HG03108 (cell line): ENCODE measurements at regions not wholly inside any gene's neighbourhood (a gene's known extent, or its start where the extent isn't known, plus 50 kb on each side); places are given as distances from the start of the nearest gene placed in this dataset.
"Not testable (repeated sequence)": the region's sequence is repeated elsewhere in the genome, so short reads cannot be mapped to it uniquely, and the experiment has no call there.

Source experiments
- ATAC-seq: cut with Tn5 transposase; IDR thresholded peaks from one replicate; pipeline ENCODE4 v1.9.1; 2021; ENCODE audit warnings: moderate library complexity; ENCODE audit not compliant: unreplicated experiment

- ATAC-seq: no peak
Observed at GRCh38 chr7:125857606-125858005, 928.0 kb upstream of the POT1 start.

- no peak for ATAC-seq
Observed at GRCh38 chr7:125848157-125848556, 918.5 kb upstream of the POT1 start.

GRCh38 chr7:125847692-125848091 lies 918.1 kb upstream of the POT1 start:
- no peak for ATAC-seq

GRCh38 chr7:125847055-125847454 lies 917.4 kb upstream of the POT1 start:
- no peak for ATAC-seq

GRCh38 chr7:125845686-125846085 lies 916.1 kb upstream of the POT1 start:
- ATAC-seq: no peak

- no peak for ATAC-seq
Observed at GRCh38 chr7:125834421-125834820, 904.8 kb upstream of the POT1 start.

- ATAC-seq: no peak
Observed at GRCh38 chr7:125833839-125834238, 904.2 kb upstream of the POT1 start.

- ATAC-seq: no peak
Observed at GRCh38 chr7:125830743-125831142, 901.1 kb upstream of the POT1 start.

DNA sequence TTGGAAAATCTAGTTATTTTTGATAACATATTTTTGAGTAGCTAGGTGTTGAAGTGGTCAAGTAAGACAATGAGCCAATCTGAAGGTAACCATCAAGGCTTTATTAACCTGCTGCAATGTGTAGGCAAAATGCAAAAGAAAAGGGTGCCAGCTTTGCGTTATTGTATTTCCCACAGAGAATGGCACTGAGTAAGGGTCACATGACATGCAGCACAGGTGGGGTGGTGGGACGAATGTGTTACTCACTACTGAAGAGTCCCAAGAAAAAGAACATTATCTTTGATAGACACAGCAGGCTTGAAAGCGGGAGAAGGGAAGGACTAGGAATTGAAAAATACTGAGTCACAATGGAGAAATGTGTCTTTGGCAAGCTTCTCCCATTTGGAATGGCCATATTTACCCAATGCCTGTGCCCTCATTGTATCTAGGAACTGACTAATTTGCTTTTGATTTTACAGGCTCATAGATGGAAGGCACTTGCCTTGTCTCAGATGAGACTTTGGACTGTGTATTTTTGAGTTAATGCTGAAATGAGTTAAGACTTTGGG lies 898.6 kb upstream of the POT1 start:
- no peak for ATAC-seq

DNA sequence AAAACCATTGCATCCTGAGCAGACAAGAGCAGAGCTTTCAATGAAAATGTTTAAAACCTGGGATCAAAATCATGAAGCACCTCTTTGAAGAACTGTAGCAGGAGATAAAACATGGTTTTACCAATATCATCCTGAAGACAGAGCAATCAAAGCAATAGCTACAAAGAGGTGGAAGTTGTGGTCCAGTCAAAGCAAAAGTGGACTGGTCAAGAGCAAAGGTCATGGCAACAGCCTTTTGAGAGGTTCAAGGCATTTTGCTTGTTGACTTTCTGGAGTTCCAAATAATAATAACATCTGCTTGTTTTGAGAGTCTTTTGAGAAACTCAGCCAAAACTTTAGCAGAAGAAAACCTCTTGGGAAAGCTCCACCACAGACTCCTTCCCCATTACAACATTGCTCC lies 893.9 kb upstream of the POT1 start:
- ATAC-seq: no peak

GRCh38 chr7:125820495-125820894 lies 890.9 kb upstream of the POT1 start:
- ATAC-seq: no peak

GRCh38 chr7:125814100-125814499 lies 884.5 kb upstream of the POT1 start:
- no peak for ATAC-seq

- not testable (repeated sequence) for ATAC-seq
Observed at GRCh38 chr7:125806491-125806890, 876.9 kb upstream of the POT1 start.

DNA sequence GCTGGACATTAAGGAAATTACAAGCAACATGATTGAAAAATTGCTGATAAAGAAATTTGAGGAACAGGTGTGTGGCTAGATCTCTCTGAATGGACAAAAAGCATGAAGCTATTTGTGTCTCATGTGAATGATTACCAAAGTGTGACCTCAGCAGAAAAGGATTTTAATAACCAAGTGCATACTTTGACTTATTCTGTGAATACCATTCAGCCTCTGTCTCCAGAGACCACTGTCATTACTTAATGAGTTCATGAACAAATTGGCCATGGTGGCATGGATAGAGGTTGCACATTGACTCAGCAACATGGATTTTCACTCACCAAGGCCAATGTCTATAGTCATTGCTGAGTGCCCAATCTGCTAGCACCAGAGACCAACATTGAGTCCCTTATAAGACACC lies 874.6 kb upstream of the POT1 start:
- ATAC-seq: no peak

- ATAC-seq: no peak
Observed at GRCh38 chr7:125780153-125780552, 850.5 kb upstream of the POT1 start.

DNA sequence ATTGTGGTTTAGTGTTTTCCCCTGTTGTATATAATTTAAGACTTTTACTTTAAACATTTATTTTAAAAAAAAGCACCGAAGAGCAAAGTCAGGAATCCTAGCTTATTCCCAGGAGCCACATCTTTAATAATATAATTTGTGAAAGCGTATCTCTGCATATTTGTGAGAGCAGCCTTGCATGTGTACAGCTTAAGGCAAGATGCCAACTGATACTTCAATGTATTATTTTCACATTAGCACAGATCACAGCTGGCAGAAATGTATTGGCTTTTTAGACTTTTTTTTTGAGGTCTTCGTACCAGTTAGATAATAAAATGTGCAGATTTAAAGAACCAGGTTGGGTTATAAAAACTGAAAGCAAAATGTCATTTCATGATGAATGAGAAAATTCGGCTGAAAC lies 845.7 kb upstream of the POT1 start:
- ATAC-seq: no peak

DNA sequence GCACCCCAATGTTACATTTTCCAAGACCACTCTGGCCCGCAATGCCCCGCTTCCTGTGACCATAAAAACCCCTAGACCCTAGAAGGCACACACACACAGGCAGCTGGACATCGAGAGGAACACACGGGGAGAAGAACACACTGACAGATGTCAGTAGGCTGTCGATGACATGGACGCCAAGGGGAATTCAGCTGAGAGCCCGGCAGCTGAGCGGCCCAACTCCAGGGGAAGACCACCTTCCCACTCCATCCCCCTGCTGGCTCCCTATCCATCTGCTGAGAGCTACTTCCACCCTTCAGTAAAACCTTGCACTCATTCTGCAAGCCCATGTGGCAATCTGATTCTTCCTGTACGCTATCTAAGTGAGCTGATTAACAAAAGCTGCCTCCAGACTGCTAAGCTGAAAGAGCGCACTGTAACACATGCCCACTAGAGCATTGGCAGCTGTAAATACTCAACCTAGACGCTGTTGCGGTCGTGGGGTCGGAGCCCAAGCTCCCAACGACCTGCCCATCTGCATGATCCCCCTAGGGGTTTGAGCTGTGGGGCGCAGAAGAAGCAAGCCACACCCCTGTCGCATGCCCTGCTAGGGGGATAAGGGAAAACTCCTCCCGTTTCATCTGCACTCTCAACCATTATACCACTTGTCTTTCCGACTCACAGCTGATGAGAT lies 843.6 kb upstream of the POT1 start:
- ATAC-seq: no peak

DNA sequence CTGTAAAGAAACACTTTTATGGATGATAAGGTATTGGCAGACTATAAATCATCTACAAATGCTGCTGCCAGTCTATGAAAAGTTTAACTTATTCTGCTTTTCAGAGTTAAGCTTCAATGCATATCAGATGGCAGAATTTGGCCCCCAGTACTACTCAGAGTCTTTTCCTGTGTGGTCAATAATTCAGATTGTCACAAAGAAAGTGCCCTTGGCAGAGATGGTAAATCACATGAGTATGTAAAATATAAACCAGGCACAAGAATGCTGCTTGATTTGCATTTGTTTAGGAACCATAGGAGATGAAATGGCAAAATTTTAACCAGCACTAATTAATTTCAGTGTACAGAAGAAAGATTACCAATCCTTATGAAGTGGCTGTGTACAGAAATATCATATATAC lies 818.3 kb upstream of the POT1 start:
- ATAC-seq: no peak

- ATAC-seq: no peak
Observed at GRCh38 chr7:125746510-125746909, 816.9 kb upstream of the POT1 start.

- no peak for ATAC-seq
Observed at GRCh38 chr7:125727215-125727614, 797.6 kb upstream of the POT1 start.

DNA sequence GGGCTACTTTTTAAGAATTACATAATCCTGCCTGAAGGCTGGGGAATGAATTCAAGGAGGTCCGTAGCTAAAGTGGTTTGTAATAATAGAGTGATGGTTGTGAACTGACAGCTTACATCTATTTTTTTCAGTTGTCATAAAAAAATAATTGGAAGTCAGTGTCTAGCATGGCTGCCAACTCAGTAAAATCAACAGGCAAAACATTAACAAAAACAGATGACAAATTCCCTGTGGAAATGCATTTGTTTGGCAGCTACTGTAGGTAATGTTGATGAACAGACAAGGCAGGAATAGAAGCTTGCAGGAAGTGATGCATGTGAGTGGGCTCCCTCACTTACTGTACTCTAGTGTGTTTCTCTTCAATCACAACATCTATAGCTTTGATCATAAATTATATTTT lies 766.0 kb upstream of the POT1 start:
- no peak for ATAC-seq

DNA sequence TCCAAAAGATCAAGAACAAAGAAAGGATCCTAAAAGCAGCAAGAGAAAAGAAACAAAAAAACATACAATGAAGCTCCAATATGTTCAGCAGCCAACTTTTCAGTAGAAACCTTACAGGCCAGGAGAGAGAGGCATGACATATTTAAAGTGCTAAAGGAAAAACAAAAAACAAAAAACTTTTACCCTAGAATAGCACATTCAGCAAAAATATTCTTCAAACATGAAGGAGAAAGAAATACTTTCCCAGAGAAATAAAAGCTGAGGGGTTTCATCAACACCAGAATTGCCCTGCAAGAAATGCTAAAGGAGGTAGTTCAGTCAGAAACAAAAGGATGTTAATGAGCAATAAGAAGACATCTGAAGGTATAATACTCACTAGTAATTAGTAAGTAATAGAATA lies 753.5 kb upstream of the POT1 start:
- no peak for ATAC-seq

DNA sequence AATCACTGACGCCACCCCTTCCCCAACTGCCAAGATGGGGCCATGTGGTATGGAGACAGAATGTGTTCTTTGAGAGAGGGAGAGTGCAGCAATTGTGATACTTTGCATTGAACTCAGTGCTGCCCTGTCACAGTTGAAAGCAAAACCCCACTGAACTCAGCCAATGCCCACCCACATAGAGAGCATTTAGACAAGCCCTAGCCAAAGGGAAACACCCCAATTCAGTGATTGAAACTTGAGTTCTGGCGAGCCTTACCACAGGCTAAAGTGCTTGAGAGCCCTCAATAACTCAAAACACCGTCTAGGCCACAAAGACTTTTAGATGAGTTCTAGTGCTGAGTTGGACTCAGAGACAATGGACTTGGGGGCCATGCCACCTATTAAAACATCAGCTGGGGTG lies 751.9 kb upstream of the POT1 start:
- no peak for ATAC-seq
